OCI-LY1 (cell line): ENCODE measurements at regions not wholly inside any gene's neighbourhood (a gene's known extent, or its start where the extent isn't known, plus 50 kb on each side); places are given as distances from the start of the nearest gene placed in this dataset.

ENCODE experiments used
- H2AFZ ChIP-seq: fragments of 200-600 bp; sonication (generic), shearing (Covaris generic); 2 replicates; pipeline ENCODE4 v1.6.0; 2014; ENCODE audit warnings: antibody characterized with exemption, mild to moderate bottlenecking, low read length
- H3F3A ChIP-seq: fragments of 200-600 bp; sonication (generic), shearing (Covaris generic); 2 replicates; pipeline ENCODE4 v1.6.0; 2014; ENCODE audit warnings: mild to moderate bottlenecking, antibody characterized with exemption, low read length, moderate library complexity; ENCODE audit not compliant: insufficient read depth
- H3K27ac ChIP-seq: fragments of 200-600 bp; sonication (generic); 2 replicates; pipeline ENCODE4 v1.5.1; 2014; ENCODE audit warnings: low read length, mixed run types, mild to moderate bottlenecking, low read depth; ENCODE audit not compliant: poor library complexity, severe bottlenecking
- H3K27me3 ChIP-seq: fragments of 200-600 bp; sonication (generic); 2 replicates; pipeline ENCODE4 v1.6.0; 2014; ENCODE audit warnings: antibody characterized with exemption, mild to moderate bottlenecking, low read length, moderate library complexity; ENCODE audit not compliant: insufficient read depth
- H3K36me3 ChIP-seq: fragments of 200-600 bp; sonication (generic); 2 replicates; pipeline ENCODE4 v1.6.1; 2014; ENCODE audit warnings: mild to moderate bottlenecking, antibody characterized with exemption, low read length, moderate library complexity, mixed read lengths; ENCODE audit not compliant: insufficient read depth
- H3K4me1 ChIP-seq: fragments of 200-600 bp; sonication (generic); 2 replicates; pipeline ENCODE4 v1.5.1; 2014; ENCODE audit warnings: mild to moderate bottlenecking, low read length, moderate library complexity; ENCODE audit not compliant: insufficient read depth, severe bottlenecking
- H3K4me2 ChIP-seq: fragments of 200-600 bp; sonication (generic), shearing (Covaris generic); 2 replicates; pipeline ENCODE4 v1.6.1; 2014; ENCODE audit warnings: low read length
- H3K4me3 ChIP-seq: fragments of 200-600 bp; sonication (generic); 2 replicates; pipeline ENCODE4 v1.5.1; 2014; ENCODE audit warnings: low read length, low read depth, mild to moderate bottlenecking, mixed read lengths; ENCODE audit not compliant: poor library complexity, severe bottlenecking
- H3K79me2 ChIP-seq: fragments of 200-600 bp; shearing (Covaris generic); 2 replicates; pipeline ENCODE4 v1.6.1; 2016; ENCODE audit warnings: mixed run types, low read length, mixed read lengths; ENCODE audit not compliant: insufficient read depth
- H3K9ac ChIP-seq: fragments of 200-600 bp; sonication (generic), shearing (Covaris generic); 2 replicates; pipeline ENCODE4 v1.6.1; 2014; ENCODE audit warnings: mild to moderate bottlenecking, low read length, mixed read lengths
- H3K9me2 ChIP-seq: fragments of 200-600 bp; sonication (generic), shearing (Covaris generic); 2 replicates; pipeline ENCODE4 v1.6.1; 2014; ENCODE audit warnings: low read depth, mild to moderate bottlenecking, low read length, mixed read lengths
- H3K9me3 ChIP-seq: fragments of 200-600 bp; shearing (Covaris generic); 2 replicates; pipeline ENCODE4 v1.6.1; 2014; ENCODE audit warnings: low read length, mixed read lengths
- H4K20me1 ChIP-seq: fragments of 200-600 bp; sonication (generic), shearing (Covaris generic); 2 replicates; pipeline ENCODE4 v1.6.0; 2016; ENCODE audit warnings: mild to moderate bottlenecking, low read length; ENCODE audit not compliant: insufficient read depth
- CTCF ChIP-seq: fragments of 200-600 bp; sonication (generic), shearing (Covaris generic); IDR thresholded peaks from 2 replicates; pipeline ENCODE4 v1.5.1; 2017; ENCODE audit warnings: mild to moderate bottlenecking, antibody characterized with exemption, low read length, moderate library complexity, mixed read lengths
- EZH2 ChIP-seq: fragments of 200-600 bp; sonication (generic), shearing (Covaris generic); IDR thresholded peaks from 2 replicates; pipeline ENCODE4 v1.8.0; 2017; ENCODE audit warnings: borderline replicate concordance, mixed run types, mild to moderate bottlenecking, antibody characterized with exemption, low read length, moderate library complexity, mixed read lengths

- no peaks in the 10 kb centered on the region for H3K27me3 ChIP-seq
- TF ChIP-seq CTCF: no peak
- no peak for TF ChIP-seq EZH2
- H3K4me1 ChIP-seq: no peaks in the 10 kb centered on the region
- no peaks in the 10 kb centered on the region for H3K9me3 ChIP-seq
- no peaks in the 10 kb centered on the region for H3K79me2 ChIP-seq
- H4K20me1 ChIP-seq: no peaks in the 10 kb centered on the region
- H3K27ac ChIP-seq: no peak overlapping the region
- H3K4me3 ChIP-seq: no peak overlapping the region
- H3K36me3 ChIP-seq: no peaks in the 10 kb centered on the region
- no peak overlapping the region for H3K9ac ChIP-seq
- no peak overlapping the region for H3K4me2 ChIP-seq
- no peaks in the 10 kb centered on the region for H3K9me2 ChIP-seq
- no peaks in the 10 kb centered on the region for H3F3A ChIP-seq
- H2AFZ ChIP-seq: no peak overlapping the region
These were observed 816.8 kb upstream of the CRIM1 start for GRCh38 chr2:35538796-35539195.

- TF ChIP-seq EZH2: no peak
- TF ChIP-seq CTCF: no peak
- Histone ChIP-seq H3K79me2 (no peaks in the 10 kb centered on the region), H3K9me2 (no peaks in the 10 kb centered on the region), H3K4me2 (no peak overlapping the region), H4K20me1 (no peaks in the 10 kb centered on the region), H3K4me1 (no peaks in the 10 kb centered on the region), H3K4me3 (no peak overlapping the region), H3F3A (no peaks in the 10 kb centered on the region), H3K27ac (no peak overlapping the region), H3K9ac (no peak overlapping the region), H3K9me3 (no peaks in the 10 kb centered on the region), H3K27me3 (no peaks in the 10 kb centered on the region), H3K36me3 (no peaks in the 10 kb centered on the region), H2AFZ (no peak overlapping the region)
These were observed 824.9 kb upstream of the CRIM1 start for GRCh38 chr2:35530615-35531135.

GRCh38 chr2:35526741-35527140 is 828.8 kb upstream of the CRIM1 start:
- no peak overlapping the region for H3K4me2 ChIP-seq
- no peaks in the 10 kb centered on the region for H3K9me3 ChIP-seq
- H3K79me2 ChIP-seq: no peaks in the 10 kb centered on the region
- H3K27ac ChIP-seq: no peak overlapping the region
- H3F3A ChIP-seq: no peaks in the 10 kb centered on the region
- no peaks in the 10 kb centered on the region for H4K20me1 ChIP-seq
- no peak overlapping the region for H2AFZ ChIP-seq
- TF ChIP-seq EZH2 (no peak), CTCF (no peak)
- H3K9me2 ChIP-seq: no peaks in the 10 kb centered on the region
- no peaks in the 10 kb centered on the region for H3K4me1 ChIP-seq
- H3K9ac ChIP-seq: no peak overlapping the region
- no peaks in the 10 kb centered on the region for H3K27me3 ChIP-seq
- no peak overlapping the region for H3K4me3 ChIP-seq
- H3K36me3 ChIP-seq: no peaks in the 10 kb centered on the region
